ENCODE measurements at regions not wholly inside any gene's neighbourhood (a gene's known extent, or its start where the extent isn't known, plus 50 kb on each side); places are given as distances from the start of the nearest gene placed in this dataset.
A peak's percentile ranks its signal among the peaks of the same experiment; 100 is the strongest.

DNA sequence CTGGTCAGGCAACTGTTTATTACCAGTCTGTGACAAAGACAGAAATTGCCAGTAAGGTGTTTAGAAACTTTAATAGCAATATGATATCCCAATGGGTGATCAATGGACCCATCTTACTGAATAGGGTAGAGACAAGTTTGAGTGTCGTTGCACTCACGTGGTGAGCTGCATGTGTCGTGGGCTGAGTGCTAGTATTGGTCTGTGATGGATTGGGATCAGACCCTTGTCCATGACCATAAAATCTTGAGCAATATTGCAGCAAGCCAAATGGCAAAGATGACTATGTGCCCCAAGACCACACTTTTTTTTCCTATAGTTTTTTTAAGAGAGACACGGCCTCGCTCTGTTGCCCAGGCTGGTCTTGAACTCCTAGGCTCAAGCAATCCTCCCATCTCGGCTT, 114.5 kb downstream of the PALM2AKAP2 start:
- DNase-seq (ENCODE audit: low spot score): no peak
- H3K9me3 Mint-ChIP-seq (ENCODE audit: low read depth): no peaks in the 10 kb centered on the region
- H3K4me3 Mint-ChIP-seq (ENCODE audit: unreplicated experiment): no peak overlapping the region
- H3K27ac Mint-ChIP-seq (ENCODE audit: unreplicated experiment): peak overlapping the region; percentile 88
- TF ChIP-seq, protein P1, sequence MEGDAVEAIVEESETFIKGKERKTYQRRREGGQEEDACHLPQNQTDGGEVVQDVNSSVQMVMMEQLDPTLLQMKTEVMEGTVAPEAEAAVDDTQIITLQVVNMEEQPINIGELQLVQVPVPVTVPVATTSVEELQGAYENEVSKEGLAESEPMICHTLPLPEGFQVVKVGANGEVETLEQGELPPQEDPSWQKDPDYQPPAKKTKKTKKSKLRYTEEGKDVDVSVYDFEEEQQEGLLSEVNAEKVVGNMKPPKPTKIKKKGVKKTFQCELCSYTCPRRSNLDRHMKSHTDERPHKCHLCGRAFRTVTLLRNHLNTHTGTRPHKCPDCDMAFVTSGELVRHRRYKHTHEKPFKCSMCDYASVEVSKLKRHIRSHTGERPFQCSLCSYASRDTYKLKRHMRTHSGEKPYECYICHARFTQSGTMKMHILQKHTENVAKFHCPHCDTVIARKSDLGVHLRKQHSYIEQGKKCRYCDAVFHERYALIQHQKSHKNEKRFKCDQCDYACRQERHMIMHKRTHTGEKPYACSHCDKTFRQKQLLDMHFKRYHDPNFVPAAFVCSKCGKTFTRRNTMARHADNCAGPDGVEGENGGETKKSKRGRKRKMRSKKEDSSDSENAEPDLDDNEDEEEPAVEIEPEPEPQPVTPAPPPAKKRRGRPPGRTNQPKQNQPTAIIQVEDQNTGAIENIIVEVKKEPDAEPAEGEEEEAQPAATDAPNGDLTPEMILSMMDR (IDR thresholded peaks at IDR 0.05): no peak
- H3K4me1 Mint-ChIP-seq (ENCODE audit: low read depth): peaks cover 38% of the 10 kb centered on the region
- H3K36me3 Mint-ChIP-seq (ENCODE audit: low read depth): peaks cover 7% of the 10 kb centered on the region
- H3K27me3 Mint-ChIP-seq (ENCODE audit: low read depth): no peaks in the 10 kb centered on the region

DNA sequence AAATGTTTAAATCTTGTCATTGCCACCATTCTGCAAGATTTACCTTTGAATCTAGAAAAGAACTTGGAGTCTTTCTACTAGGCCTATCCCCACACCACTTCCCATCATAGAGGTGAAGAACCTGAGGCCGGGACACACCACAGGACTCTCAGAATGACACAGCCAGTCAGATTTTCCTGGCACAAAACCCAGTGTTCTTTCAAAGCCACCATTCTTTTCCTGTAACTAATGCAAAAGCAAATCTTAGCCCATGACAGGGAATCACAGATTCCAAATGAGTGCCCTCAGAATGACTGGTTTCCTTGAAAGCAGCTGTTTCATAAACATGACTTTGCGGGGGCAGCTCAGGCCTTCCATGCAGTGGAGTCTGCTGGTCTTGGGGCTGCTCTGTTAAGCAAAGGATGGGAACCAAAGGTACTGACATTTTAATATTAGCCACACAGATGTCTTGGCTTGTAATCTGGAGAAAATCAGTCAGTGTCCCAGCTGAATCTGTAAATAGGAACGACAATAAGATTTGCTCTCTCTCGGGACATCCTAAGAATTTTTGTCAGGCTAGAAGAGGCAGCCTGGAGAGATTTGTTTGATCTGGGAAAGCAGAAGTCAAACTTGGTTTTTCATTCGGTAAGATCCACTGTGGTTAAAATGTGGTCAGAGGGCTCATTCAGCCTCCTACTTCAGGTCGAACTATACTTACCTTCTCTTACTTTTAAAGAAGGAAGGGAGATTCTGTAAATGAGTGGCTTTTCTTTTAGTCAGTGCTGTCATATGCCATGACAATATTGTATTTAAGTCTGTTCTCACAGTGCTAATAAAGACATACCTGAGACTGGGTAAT, 115.1 kb downstream of the PALM2AKAP2 start:
- Mint-ChIP-seq H3K36me3 (ENCODE audit: low read depth) (peaks cover 7% of the 10 kb centered on the region), H3K4me1 (ENCODE audit: low read depth) (peaks cover 31% of the 10 kb centered on the region), H3K4me3 (ENCODE audit: unreplicated experiment) (no peak overlapping the region), H3K27me3 (ENCODE audit: low read depth) (no peaks in the 10 kb centered on the region), H3K27ac (ENCODE audit: unreplicated experiment) (peak overlapping the region; percentile 88), H3K9me3 (ENCODE audit: low read depth) (no peaks in the 10 kb centered on the region)
- TF ChIP-seq, protein P1 (IDR thresholded peaks at IDR 0.05): no peak
- no peak for DNase-seq (ENCODE audit: low spot score)

DNA sequence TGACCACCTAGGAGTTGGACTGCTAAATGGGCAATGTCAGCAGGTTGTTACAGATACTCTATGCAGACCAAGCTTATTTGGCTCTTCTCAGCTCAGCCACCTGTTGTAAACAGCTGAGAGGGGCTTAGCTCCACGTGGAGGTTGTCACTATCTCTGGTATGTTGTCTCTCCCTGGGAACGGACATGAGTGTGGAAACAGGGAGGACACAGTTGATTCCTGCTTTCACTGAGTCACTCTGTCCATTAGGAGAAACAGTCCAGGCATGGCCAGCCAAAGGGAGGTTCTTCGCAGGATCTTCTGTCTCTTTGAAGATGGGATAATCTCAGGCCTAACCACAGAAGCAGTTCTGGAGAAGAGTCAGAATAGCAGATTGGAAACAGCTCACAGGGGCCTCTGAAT, 121.2 kb downstream of the PALM2AKAP2 start:
- Mint-ChIP-seq H3K27ac (ENCODE audit: unreplicated experiment) (no peak overlapping the region), H3K4me3 (ENCODE audit: unreplicated experiment) (no peak overlapping the region), H3K9me3 (ENCODE audit: low read depth) (no peaks in the 10 kb centered on the region), H3K27me3 (ENCODE audit: low read depth) (no peaks in the 10 kb centered on the region), H3K36me3 (ENCODE audit: low read depth) (peaks cover 3% of the 10 kb centered on the region), H3K4me1 (ENCODE audit: low read depth) (peaks cover 14% of the 10 kb centered on the region)
- TF ChIP-seq, protein P1 (IDR thresholded peaks at IDR 0.05): no peak
- no peak for DNase-seq (ENCODE audit: low spot score)

DNA sequence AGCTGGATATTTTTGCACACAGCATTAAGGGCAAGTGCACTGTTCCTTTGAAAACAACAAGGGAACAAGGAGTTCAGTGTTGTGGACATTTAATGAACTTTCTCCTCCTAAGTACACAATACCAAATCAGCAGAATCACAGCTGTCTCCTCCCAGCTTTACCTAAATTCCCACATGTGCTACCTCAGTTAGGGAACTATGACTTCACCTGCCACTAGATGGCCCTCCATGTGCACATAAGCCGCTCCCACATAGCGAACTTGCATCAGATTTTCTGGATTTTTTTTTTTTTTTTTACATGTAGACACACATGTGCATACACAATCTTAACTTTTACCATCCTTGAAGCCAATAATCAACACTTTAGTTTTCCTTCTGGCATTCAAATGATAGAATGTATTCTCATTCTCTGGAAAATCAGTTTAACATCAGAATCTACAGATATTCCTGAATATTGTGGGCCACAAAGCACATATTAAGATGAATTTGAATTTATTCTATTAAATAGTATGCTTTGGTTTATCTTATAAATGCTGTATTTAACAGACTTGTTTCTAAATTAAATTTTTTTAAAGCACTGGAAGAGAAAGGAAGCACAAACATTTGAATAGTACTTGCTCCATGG, 123.6 kb downstream of the PALM2AKAP2 start:
- Mint-ChIP-seq H3K36me3 (ENCODE audit: low read depth) (peaks cover 2% of the 10 kb centered on the region), H3K27ac (ENCODE audit: unreplicated experiment) (peak overlapping the region; percentile 62), H3K4me3 (ENCODE audit: unreplicated experiment) (no peak overlapping the region), H3K9me3 (ENCODE audit: low read depth) (no peaks in the 10 kb centered on the region), H3K27me3 (ENCODE audit: low read depth) (no peaks in the 10 kb centered on the region), H3K4me1 (ENCODE audit: low read depth) (peaks cover 27% of the 10 kb centered on the region)
- TF ChIP-seq, protein P1 (IDR thresholded peaks at IDR 0.05): peak; percentile 96
- DNase-seq (ENCODE audit: low spot score): no peak

DNA sequence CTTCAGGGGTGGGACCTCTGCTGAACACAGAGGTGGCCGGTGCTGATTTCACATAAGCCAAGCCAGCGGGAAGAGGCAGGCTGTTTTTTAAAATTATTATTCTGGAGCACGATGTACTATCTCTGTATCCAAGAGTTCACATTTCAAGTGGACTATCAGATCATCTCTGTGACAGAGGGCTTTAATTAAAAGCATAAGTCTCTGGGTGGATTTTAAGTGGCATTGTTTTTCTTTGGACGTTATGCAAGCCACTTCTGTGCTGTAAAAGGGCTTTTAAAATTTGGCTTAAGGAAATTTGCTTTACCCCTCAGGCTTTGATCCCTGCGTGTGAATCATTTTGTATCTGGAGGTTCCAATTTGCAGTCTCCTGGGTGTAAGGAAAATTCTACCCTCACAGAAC, 124.7 kb downstream of the PALM2AKAP2 start:
- H3K36me3 Mint-ChIP-seq (ENCODE audit: low read depth): no peaks in the 10 kb centered on the region
- peaks cover 27% of the 10 kb centered on the region for H3K4me1 Mint-ChIP-seq (ENCODE audit: low read depth)
- H3K27me3 Mint-ChIP-seq (ENCODE audit: low read depth): no peaks in the 10 kb centered on the region
- no peak overlapping the region for H3K27ac Mint-ChIP-seq (ENCODE audit: unreplicated experiment)
- H3K9me3 Mint-ChIP-seq (ENCODE audit: low read depth): no peaks in the 10 kb centered on the region
- TF ChIP-seq, protein P1 (IDR thresholded peaks at IDR 0.05): no peak
- H3K4me3 Mint-ChIP-seq (ENCODE audit: unreplicated experiment): no peak overlapping the region
- DNase-seq (ENCODE audit: low spot score): no peak
